ENCODE measurements at regions not wholly inside any gene's neighbourhood (a gene's known extent, or its start where the extent isn't known, plus 50 kb on each side); places are given as distances from the start of the nearest gene placed in this dataset.
"Not testable (repeated sequence)": the region's sequence is repeated elsewhere in the genome, so short reads cannot be mapped to it uniquely, and the experiment has no call there.

DNA sequence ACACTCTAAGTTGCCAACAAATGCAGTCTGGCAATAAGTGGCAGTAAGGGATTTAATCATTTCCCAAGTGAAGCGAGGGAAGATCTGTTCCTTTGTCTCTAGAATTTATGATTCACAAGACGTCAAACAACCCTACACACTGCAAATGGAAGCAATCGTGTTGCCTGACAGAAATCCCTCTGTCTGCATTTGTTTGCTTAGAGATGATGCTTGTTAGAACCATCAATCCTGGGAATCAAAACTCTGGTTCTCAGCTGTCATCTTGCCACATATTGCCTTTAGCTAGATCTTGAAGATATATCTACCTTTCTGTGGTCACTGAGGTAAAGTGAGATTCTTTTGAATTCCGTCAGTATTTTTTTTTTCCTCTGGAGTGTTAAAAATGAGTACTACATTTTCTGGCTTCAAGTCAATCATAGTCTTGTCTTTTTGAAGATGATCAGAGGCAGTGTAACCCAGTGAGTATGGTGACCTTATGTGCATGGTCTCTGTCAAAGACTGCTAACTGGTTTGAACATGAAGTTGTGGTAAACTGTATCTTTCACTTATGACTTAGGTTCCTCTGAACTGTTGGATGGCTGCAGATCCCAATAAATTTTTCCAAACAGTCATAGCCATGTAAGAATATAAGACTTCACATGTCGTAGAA, 106.4 kb upstream of the STARD4 start:
- H3K4me1 Mint-ChIP-seq (ENCODE audit: low read depth, unreplicated experiment) = no peaks in the 10 kb centered on the region
- no peak overlapping the region for H3K27ac Mint-ChIP-seq (ENCODE audit: unreplicated experiment)
- H2AFZ ChIP-seq (ENCODE audit: low read depth, low read length) = no peak overlapping the region

DNA sequence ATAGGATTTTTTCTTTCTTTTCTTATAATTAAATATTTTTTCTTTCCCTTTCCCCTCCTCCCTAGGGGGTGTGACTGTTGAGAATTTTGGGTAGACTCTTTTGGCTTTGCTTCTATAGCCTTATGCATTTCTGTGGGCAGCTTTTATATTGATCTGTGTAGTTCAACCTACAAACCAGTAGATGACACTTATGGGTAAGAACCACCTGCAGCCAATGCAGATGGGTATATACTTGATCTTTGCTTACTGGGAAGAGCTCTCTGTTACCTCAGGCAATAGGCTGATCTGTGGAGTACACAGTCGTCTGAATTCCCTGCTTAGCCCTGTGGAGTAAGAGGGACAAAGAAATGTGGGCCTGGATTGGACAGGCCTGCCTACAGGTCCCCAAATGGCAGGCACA, 102.7 kb upstream of the STARD4 start:
- Histone ChIP-seq H3K36me3 (ENCODE audit: insufficient read depth, low read length) (no peaks in the 10 kb centered on the region), H3K79me2 (ENCODE audit: insufficient read depth, low read length) (no peaks in the 10 kb centered on the region), H2AFZ (ENCODE audit: low read depth, low read length) (no peak overlapping the region), H3K27me3 (ENCODE audit: insufficient read depth, low read length) (no peaks in the 10 kb centered on the region), H3K9me3 (ENCODE audit: insufficient read depth, low read depth, low read length) (no peaks in the 10 kb centered on the region), H3K4me1 (ENCODE audit: insufficient read depth, low read length) (no peaks in the 10 kb centered on the region), H3K27ac (ENCODE audit: low read depth, low read length) (no peak overlapping the region), H3K4me2 (ENCODE audit: low read length) (no peak overlapping the region), H4K20me1 (ENCODE audit: insufficient read depth, low read length) (no peaks in the 10 kb centered on the region), H3K9ac (ENCODE audit: low read length) (no peak overlapping the region), H3K4me3 (ENCODE audit: insufficient read depth, low read depth, low read length) (no peak overlapping the region)
- no peak overlapping the region for H3K27ac Mint-ChIP-seq (ENCODE audit: unreplicated experiment)
- H3K9me3 Mint-ChIP-seq (ENCODE audit: unreplicated experiment) = peaks cover 4% of the 10 kb centered on the region
- FAIRE-seq (no peak), DNase-seq (ENCODE audit: low read depth) (no peak)
- H3K4me3 Mint-ChIP-seq (ENCODE audit: unreplicated experiment) = no peak overlapping the region
- no peaks in the 10 kb centered on the region for H3K36me3 Mint-ChIP-seq (ENCODE audit: low read depth, unreplicated experiment)
- H3K27me3 Mint-ChIP-seq (ENCODE audit: low read depth, unreplicated experiment) = no peaks in the 10 kb centered on the region
- TF ChIP-seq CTCF (IDR thresholded peaks at IDR 0.05; ENCODE audit: insufficient read depth, low read depth, low read length) = no peak
- no peak for TF ChIP-seq EZH2 (IDR thresholded peaks at IDR 0.05; ENCODE audit: insufficient read depth, low read length)
- no peaks in the 10 kb centered on the region for H3K4me1 Mint-ChIP-seq (ENCODE audit: low read depth, unreplicated experiment)

More for the DNA sequence above, 106.4 kb upstream of the STARD4 start:
- Mint-ChIP-seq H3K27me3 (ENCODE audit: low read depth, unreplicated experiment) (no peaks in the 10 kb centered on the region), H3K9me3 (ENCODE audit: unreplicated experiment) (no peaks in the 10 kb centered on the region), H3K4me3 (ENCODE audit: unreplicated experiment) (no peak overlapping the region), H3K36me3 (ENCODE audit: low read depth, unreplicated experiment) (no peaks in the 10 kb centered on the region)
- DNase-seq (ENCODE audit: low read depth) = no peak
- H3K36me3 ChIP-seq (ENCODE audit: insufficient read depth, low read length) = no peaks in the 10 kb centered on the region
- H4K20me1 ChIP-seq (ENCODE audit: insufficient read depth, low read length) = no peaks in the 10 kb centered on the region
- H3K27me3 ChIP-seq (ENCODE audit: insufficient read depth, low read length) = no peaks in the 10 kb centered on the region
- H3K9ac ChIP-seq (ENCODE audit: low read length) = no peak overlapping the region
- FAIRE-seq = no peak
- H3K4me3 ChIP-seq (ENCODE audit: insufficient read depth, low read depth, low read length) = no peak overlapping the region
- TF ChIP-seq EZH2 (IDR thresholded peaks at IDR 0.05; ENCODE audit: insufficient read depth, low read length) = no peak
- no peak overlapping the region for H3K4me2 ChIP-seq (ENCODE audit: low read length)
- H3K9me3 ChIP-seq (ENCODE audit: insufficient read depth, low read depth, low read length) = no peaks in the 10 kb centered on the region
- no peaks in the 10 kb centered on the region for H3K4me1 ChIP-seq (ENCODE audit: insufficient read depth, low read length)
- no peaks in the 10 kb centered on the region for H3K79me2 ChIP-seq (ENCODE audit: insufficient read depth, low read length)
- no peak overlapping the region for H3K27ac ChIP-seq (ENCODE audit: low read depth, low read length)

DNA sequence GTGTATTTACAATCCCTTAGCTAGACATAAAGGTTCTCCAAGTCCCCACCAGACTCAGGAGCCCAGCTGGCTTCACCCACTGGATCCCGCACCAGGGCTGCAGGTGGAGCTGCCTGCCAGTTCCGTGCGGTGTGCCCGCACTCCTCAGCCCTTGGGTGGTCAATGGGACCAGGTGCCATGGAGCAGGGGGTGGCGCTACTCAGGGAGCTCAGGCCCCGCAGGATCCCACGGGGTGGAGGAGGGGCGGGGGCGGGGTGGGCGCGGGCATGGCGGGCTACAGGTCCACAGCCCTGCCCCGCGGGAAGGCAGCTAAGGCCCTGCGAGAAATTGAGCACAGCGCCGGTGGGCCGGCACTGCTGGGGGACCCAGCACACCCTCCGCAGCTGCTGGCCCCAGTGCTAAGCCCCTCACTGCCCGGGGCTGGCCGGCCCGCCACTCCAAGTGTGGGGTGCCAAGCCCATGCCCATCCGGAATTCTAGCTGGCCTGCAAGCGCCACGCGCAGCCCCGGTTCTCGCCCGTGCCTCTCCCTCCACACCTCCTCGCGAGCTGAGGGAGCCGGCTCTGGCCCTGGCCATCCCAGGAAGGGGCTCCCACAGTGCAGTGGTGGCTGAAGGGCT, 99.8 kb upstream of the STARD4 start:
- H3K27ac ChIP-seq (ENCODE audit: low read depth, low read length); H3K27ac Mint-ChIP-seq (ENCODE audit: unreplicated experiment); H3K36me3 ChIP-seq (ENCODE audit: insufficient read depth, low read length); DNase-seq (ENCODE audit: low read depth); H3K4me3 Mint-ChIP-seq (ENCODE audit: unreplicated experiment); H3K4me1 Mint-ChIP-seq (ENCODE audit: low read depth, unreplicated experiment); H3K4me3 ChIP-seq (ENCODE audit: insufficient read depth, low read depth, low read length); H3K9me3 Mint-ChIP-seq (ENCODE audit: unreplicated experiment); H3K9ac ChIP-seq (ENCODE audit: low read length); H3K27me3 ChIP-seq (ENCODE audit: insufficient read depth, low read length); H4K20me1 ChIP-seq (ENCODE audit: insufficient read depth, low read length); H3K79me2 ChIP-seq (ENCODE audit: insufficient read depth, low read length); H3K4me1 ChIP-seq (ENCODE audit: insufficient read depth, low read length); FAIRE-seq; H3K9me3 ChIP-seq (ENCODE audit: insufficient read depth, low read depth, low read length); H3K27me3 Mint-ChIP-seq (ENCODE audit: low read depth, unreplicated experiment); H3K4me2 ChIP-seq (ENCODE audit: low read length); H2AFZ ChIP-seq (ENCODE audit: low read depth, low read length); H3K36me3 Mint-ChIP-seq (ENCODE audit: low read depth, unreplicated experiment): not testable (repeated sequence)
